Adrenal gland (tissue), 9 donors: ENCODE measurements at regions not wholly inside any gene's neighbourhood (a gene's known extent, or its start where the extent isn't known, plus 50 kb on each side); places are given as distances from the start of the nearest gene placed in this dataset.

ENCODE experiments used
- DNase-seq, 7 donors: peaks; one replicate each; pipeline ENCODE4 v3.0.0-alpha.2; 2019 to 2020
- H3K27ac ChIP-seq, 5 donors: fragments of 200-600 bp; sonication (generic) in 4 of 5; 1 replicate in 3 of 5; 2 replicates in 2 of 5; pipeline versions ENCODE4 v1.5.1 to v1.8.0; 2016 to 2020; ENCODE audit warnings: mild to moderate bottlenecking in 1 of 5
- H3K27me3 ChIP-seq: fragments of 200-600 bp; 2 replicates; pipeline ENCODE4 v1.8.0; 2021
- H3K36me3 ChIP-seq, 2 donors: fragments of 200-600 bp; replicated peaks in 1 of 2; 1 replicate in 1 of 2; 2 replicates in 1 of 2; pipeline versions ENCODE4 v1.5.1 to v1.8.0; 2018 to 2022
- H3K4me1 ChIP-seq, 2 donors: fragments of 200-600 bp; replicated peaks in 1 of 2; 1 replicate in 1 of 2; 2 replicates in 1 of 2; pipeline versions ENCODE4 v1.5.1 to v1.8.0; 2018 to 2021
- H3K4me3 ChIP-seq, 4 donors: fragments of 200-600 bp; sonication (generic) in 3 of 4; one replicate each; pipeline ENCODE4 v1.5.1; 2016 to 2018
- H3K9me3 ChIP-seq, 3 donors: fragments of 200-600 bp; sonication (generic) in 1 of 3; replicated peaks in 1 of 3; 1 replicate in 2 of 3; 2 replicates in 1 of 3; pipeline versions ENCODE4 v1.5.1 to v1.8.0; 2016 to 2021
- CTCF ChIP-seq, 6 experiments: fragments of 450-650 bp in 4 of 6; fragments of 200-600 bp in 2 of 6; sonication (generic) in 1 of 6; IDR thresholded peaks; 1 replicate in 5 of 6; 2 replicates in 1 of 6; pipeline versions ENCODE4 v1.5.1 to v1.8.0; 2016 to 2021; ENCODE audit warnings: antibody characterized with exemption in 6 of 6, mild to moderate bottlenecking in 2 of 6, moderate library complexity in 1 of 6
- POLR2A ChIP-seq, 2 donors: fragments of 450-650 bp; IDR thresholded peaks; one replicate each; pipeline ENCODE4 v1.6.1; 2017; ENCODE audit warnings: antibody characterized with exemption in 2 of 2, mild to moderate bottlenecking in 2 of 2, moderate library complexity in 1 of 2
- WGBS, 4 donors: extraction: QIAGEN DNeasy Blood & Tissue Kit in 2 of 4; methylation state at CpG; one replicate each; pipeline versions ENCODE4 v1.1.5 to v1.1.7; 2013 to 2017; 5-methylcytosine and 5-hydroxymethylcytosine counted together
- intact Hi-C, 2 donors: fragments of 100-400 bp; cut with DNase I; formaldehyde crosslinking; loops; one replicate each; pipeline versions ENCODE4 v1.14.1 to v1.15.0; 2022 to 2023
- donor health status: healthy with polysubstance abuse.
- donor health status: Bipolar disorder and iron deficiency.
- donor health status: DM: yes; HTN: yes; CAD: no.
- donor health status: DM: no; HTN: no; CAD: no.
- donor health status: DM: no; HTN: no; CAD: no.

- Histone ChIP-seq H3K4me3 (no peak overlapping the region), H3K4me1 (no peaks in the 10 kb centered on the region), H3K27ac (no peak overlapping the region), H3K9me3 (no peaks in the 10 kb centered on the region), H3K27me3 (no peaks in the 10 kb centered on the region), H3K36me3 (no peaks in the 10 kb centered on the region)
- 67 to 92% (median 82%) methylated on average over 1 to 2 of the region's 2 CpGs for WGBS, 4 donors
- intact Hi-C loops: no loop called here
- TF ChIP-seq CTCF (IDR thresholded peaks at IDR 0.05) (no peak), POLR2A (IDR thresholded peaks at IDR 0.05) (no peak)
- no peak for DNase-seq
Observed at GRCh38 chr5:135720191-135720590, 114.3 kb upstream of the SLC25A48 start.

- Histone ChIP-seq H3K4me3 (no peak overlapping the region), H3K27ac (no peak overlapping the region), H3K9me3 (no peaks in the 10 kb centered on the region), H3K4me1 (no peaks in the 10 kb centered on the region), H3K36me3 (no peaks in the 10 kb centered on the region), H3K27me3 (peaks cover under 1% of the 10 kb centered on the region)
- TF ChIP-seq POLR2A (IDR thresholded peaks at IDR 0.05): no peak
- TF ChIP-seq CTCF (IDR thresholded peaks at IDR 0.05): no peak
- DNase-seq: no peak
- intact Hi-C loops: no loop called here
- WGBS, 4 donors: 75 to 92% (median 85%) methylated on average over 2 to 4 of the region's 4 CpGs
Observed at GRCh38 chr5:135719428-135720063, 114.9 kb upstream of the SLC25A48 start.

GRCh38 chr5:135718651-135719050, 115.8 kb upstream of the SLC25A48 start:
- no peak for DNase-seq
- H3K9me3 ChIP-seq: no peaks in the 10 kb centered on the region
- TF ChIP-seq CTCF (IDR thresholded peaks at IDR 0.05) (no peak), POLR2A (IDR thresholded peaks at IDR 0.05) (no peak)
- peaks cover 5% of the 10 kb centered on the region for H3K27me3 ChIP-seq
- no peak overlapping the region for H3K27ac ChIP-seq
- H3K4me1 ChIP-seq: no peaks in the 10 kb centered on the region
- H3K4me3 ChIP-seq: no peak overlapping the region
- WGBS, 4 donors: 68 to 89% (median 79%) methylated on average over 1 of the region's 1 CpG
- H3K36me3 ChIP-seq: no peaks in the 10 kb centered on the region
- intact Hi-C loops: no loop called here

GRCh38 chr5:135718151-135718550, 116.3 kb upstream of the SLC25A48 start:
- WGBS, 4 donors: 44 to 77% (median 59%) methylated on average over 3 to 4 of the region's 4 CpGs
- DNase-seq: peak in 1 of 7 donors; percentile 8
- TF ChIP-seq POLR2A (IDR thresholded peaks at IDR 0.05) (no peak), CTCF (IDR thresholded peaks at IDR 0.05) (no peak)

More at GRCh38 chr5:135718151-135718550, 116.3 kb upstream of the SLC25A48 start:
- Histone ChIP-seq H3K27ac (no peak overlapping the region), H3K9me3 (no peaks in the 10 kb centered on the region), H3K27me3 (peaks cover 5% of the 10 kb centered on the region), H3K36me3 (no peaks in the 10 kb centered on the region), H3K4me1 (no peaks in the 10 kb centered on the region), H3K4me3 (no peak overlapping the region)
- intact Hi-C loops: no loop called here
